Endothelial cell of umbilical vein (primary cell): ENCODE measurements at regions not wholly inside any gene's neighbourhood (a gene's known extent, or its start where the extent isn't known, plus 50 kb on each side); places are given as distances from the start of the nearest gene placed in this dataset.

Experiments used
- CTCF ChIP-seq, 2 donors: IDR thresholded peaks; 1 replicate in 1 of 2; 2 replicates in 1 of 2; pipeline ENCODE4 v1.5.1; 2011; ENCODE audit warnings: low read length in 2 of 2, mild to moderate bottlenecking in 2 of 2, moderate library complexity in 2 of 2, control low read depth in 1 of 2, inconsistent platforms in 1 of 2, low read depth in 1 of 2; ENCODE audit not compliant: insufficient read depth in 1 of 2; ENCODE audit errors: extremely low read depth in 1 of 2
- EZH2 ChIP-seq: IDR thresholded peaks from 2 replicates; pipeline ENCODE4 v1.6.1; 2012; ENCODE audit warnings: borderline replicate concordance, low read depth, mild to moderate bottlenecking, moderate library complexity, low read length, inconsistent platforms; ENCODE audit not compliant: severe bottlenecking
- POLR2A ChIP-seq: IDR thresholded peaks from 2 replicates; pipeline ENCODE4 v1.6.1; 2012; ENCODE audit warnings: low read depth, mild to moderate bottlenecking, control low read depth, low read length
- POLR2AphosphoS5 ChIP-seq: IDR thresholded peaks from 2 replicates; pipeline ENCODE4 v1.6.1; 2012; ENCODE audit warnings: low read depth, mild to moderate bottlenecking, control low read depth, low read length, moderate library complexity; ENCODE audit not compliant: insufficient read depth

- no peak for TF ChIP-seq CTCF (IDR thresholded peaks at IDR 0.05; ENCODE audit: extremely low read depth in 1 of 2, insufficient read depth in 1 of 2, low read depth in 1 of 2, low read length in 2 of 2)
- TF ChIP-seq EZH2, result no peak
- no peak for TF ChIP-seq POLR2A
- no peak for TF ChIP-seq POLR2AphosphoS5
These were observed 247.2 kb downstream of the CTTN start for GRCh38 chr11:70645537-70645936.
